ENCODE measurements at regions not wholly inside any gene's neighbourhood (a gene's known extent, or its start where the extent isn't known, plus 50 kb on each side); places are given as distances from the start of the nearest gene placed in this dataset.
A peak's percentile ranks its signal among the peaks of the same experiment; 100 is the strongest.

DNA sequence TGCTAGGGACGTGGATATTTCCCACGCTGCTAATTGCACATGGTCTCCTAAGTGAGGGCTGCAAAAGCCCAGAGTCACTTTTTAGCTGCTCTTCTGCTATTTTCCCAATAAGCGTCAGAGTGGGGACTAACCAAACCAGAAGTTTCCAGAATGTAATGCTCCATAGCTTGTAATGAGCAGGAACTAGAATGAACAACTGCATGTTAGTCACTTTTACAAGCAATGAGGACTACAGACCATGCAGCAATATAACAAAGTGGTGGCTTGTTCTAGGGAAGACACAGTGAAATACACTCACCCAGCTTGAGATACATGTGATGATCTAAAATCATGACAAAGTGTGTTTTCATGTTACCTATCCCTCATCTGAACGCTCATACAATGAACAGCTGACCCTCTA, 314.1 kb upstream of the SGK1 start:
- Histone ChIP-seq H3K4me3 (ENCODE audit: low read depth in 1 of 2, low read length in 1 of 2) (no peak overlapping the region), H3K27ac (no peak overlapping the region), H3K27me3 (peaks cover 22% of the 10 kb centered on the region), H3K36me3 (no peaks in the 10 kb centered on the region), H3K4me1 (ENCODE audit: control insufficient read depth in 1 of 2, insufficient read depth in 1 of 2, low read depth in 1 of 2, low read length in 1 of 2) (peaks cover 11 to 16% of the 10 kb centered on the region in 2 experiments), H3K9me3 (no peaks in the 10 kb centered on the region)
- TF ChIP-seq, protein P1, sequence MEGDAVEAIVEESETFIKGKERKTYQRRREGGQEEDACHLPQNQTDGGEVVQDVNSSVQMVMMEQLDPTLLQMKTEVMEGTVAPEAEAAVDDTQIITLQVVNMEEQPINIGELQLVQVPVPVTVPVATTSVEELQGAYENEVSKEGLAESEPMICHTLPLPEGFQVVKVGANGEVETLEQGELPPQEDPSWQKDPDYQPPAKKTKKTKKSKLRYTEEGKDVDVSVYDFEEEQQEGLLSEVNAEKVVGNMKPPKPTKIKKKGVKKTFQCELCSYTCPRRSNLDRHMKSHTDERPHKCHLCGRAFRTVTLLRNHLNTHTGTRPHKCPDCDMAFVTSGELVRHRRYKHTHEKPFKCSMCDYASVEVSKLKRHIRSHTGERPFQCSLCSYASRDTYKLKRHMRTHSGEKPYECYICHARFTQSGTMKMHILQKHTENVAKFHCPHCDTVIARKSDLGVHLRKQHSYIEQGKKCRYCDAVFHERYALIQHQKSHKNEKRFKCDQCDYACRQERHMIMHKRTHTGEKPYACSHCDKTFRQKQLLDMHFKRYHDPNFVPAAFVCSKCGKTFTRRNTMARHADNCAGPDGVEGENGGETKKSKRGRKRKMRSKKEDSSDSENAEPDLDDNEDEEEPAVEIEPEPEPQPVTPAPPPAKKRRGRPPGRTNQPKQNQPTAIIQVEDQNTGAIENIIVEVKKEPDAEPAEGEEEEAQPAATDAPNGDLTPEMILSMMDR (IDR thresholded peaks at IDR 0.05): no peak

DNA sequence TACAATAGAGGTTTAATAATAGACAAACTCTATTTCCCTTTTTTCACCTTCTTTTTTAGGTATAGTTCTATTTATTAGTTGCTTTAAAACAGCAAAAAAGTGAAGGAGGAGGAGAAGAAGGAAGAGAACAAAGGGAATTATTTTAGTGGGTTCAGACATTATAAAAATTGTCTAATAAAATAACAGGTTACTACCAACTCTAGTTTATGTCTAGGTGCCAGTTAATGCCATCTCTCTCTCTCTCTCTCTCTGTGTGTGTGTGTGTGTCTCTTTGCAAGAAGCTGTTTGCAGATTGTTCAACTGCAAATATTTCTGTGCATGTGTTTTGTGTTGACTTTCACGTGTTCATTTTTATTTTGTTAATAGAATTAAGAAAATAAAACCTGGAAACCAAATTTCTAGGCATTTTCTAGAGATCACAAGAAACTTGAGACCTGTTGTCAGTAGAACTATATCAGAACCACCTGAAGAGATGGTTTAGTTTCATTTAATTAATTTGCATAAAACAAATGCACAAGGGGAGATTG, 313.5 kb upstream of the SGK1 start:
- Histone ChIP-seq H3K9me3 (no peaks in the 10 kb centered on the region), H3K36me3 (no peaks in the 10 kb centered on the region), H3K4me1 (ENCODE audit: control insufficient read depth in 1 of 2, insufficient read depth in 1 of 2, low read depth in 1 of 2, low read length in 1 of 2) (peaks cover 11 to 16% of the 10 kb centered on the region in 2 experiments), H3K27ac (no peak overlapping the region), H3K4me3 (ENCODE audit: low read depth in 1 of 2, low read length in 1 of 2) (no peak overlapping the region), H3K27me3 (peaks cover 22% of the 10 kb centered on the region)
- TF ChIP-seq, protein P1 (IDR thresholded peaks at IDR 0.05): no peak

DNA sequence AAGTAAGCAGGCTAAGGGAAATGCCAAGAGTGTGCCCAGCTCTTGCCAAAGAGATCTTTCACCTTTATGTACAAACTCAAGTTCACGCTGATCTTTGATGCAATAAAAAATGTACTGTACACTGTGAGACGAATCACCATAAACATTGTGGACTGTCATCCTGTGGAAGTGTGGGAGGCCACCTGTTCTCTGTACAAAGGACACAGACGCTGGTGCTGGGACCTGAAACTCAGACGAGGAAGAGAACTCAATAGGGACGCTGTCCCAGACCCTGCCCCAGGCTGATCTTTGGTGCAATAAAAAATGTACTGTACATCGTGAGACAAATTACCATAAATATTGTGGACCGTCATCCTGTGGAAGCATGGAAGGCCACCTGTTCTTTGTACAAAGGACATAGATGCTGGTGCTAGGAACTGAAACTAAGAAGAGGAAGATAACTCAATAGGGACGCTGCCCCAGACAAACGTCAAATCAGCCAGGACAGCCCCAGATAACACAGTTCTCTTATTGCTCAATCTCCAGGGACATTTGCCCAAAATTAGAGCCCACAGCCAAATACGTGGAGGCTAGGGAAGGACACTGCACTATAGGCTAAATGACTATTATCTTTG, 312.7 kb upstream of the SGK1 start:
- H3K4me1 ChIP-seq (ENCODE audit: control insufficient read depth in 1 of 2, insufficient read depth in 1 of 2, low read depth in 1 of 2, low read length in 1 of 2): peaks cover 11 to 16% of the 10 kb centered on the region in 2 experiments
- TF ChIP-seq, protein P1 (IDR thresholded peaks at IDR 0.05): no peak
- H3K27me3 ChIP-seq: peaks cover 22% of the 10 kb centered on the region

DNA sequence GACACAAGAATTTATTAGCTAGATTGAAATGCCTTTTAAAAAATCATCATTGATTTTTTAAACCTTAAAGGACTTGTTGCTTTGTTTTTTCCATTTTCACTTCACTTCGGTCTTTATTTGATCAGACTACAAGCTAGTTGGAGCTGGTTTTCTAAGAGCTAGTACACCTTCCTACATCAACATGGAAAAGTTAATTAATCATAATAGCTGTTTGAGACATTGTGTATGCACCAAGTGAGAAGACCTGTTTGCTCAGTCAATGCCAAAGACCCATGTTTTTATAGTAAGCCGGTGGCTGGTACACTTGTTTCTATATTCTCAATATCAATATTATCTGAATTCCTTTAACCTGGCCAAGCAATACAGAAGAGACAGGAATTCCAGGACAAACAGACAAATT, 310.2 kb upstream of the SGK1 start:
- H3K27ac ChIP-seq: no peak overlapping the region
- TF ChIP-seq, protein P1 (IDR thresholded peaks at IDR 0.05): no peak
- H3K4me3 ChIP-seq (ENCODE audit: low read depth in 1 of 2, low read length in 1 of 2): no peak overlapping the region
- peaks cover 21 to 24% of the 10 kb centered on the region in 2 experiments for H3K4me1 ChIP-seq (ENCODE audit: control insufficient read depth in 1 of 2, insufficient read depth in 1 of 2, low read depth in 1 of 2, low read length in 1 of 2)
- H3K27me3 ChIP-seq: peaks cover 22% of the 10 kb centered on the region
- no peaks in the 10 kb centered on the region for H3K36me3 ChIP-seq
- H3K9me3 ChIP-seq: no peaks in the 10 kb centered on the region

More for the DNA sequence above, 312.7 kb upstream of the SGK1 start:
- Histone ChIP-seq H3K36me3 (no peaks in the 10 kb centered on the region), H3K9me3 (no peaks in the 10 kb centered on the region), H3K27ac (no peak overlapping the region), H3K4me3 (ENCODE audit: low read depth in 1 of 2, low read length in 1 of 2) (peak overlapping the region in 1 of 2 experiments; percentile 9)

DNA sequence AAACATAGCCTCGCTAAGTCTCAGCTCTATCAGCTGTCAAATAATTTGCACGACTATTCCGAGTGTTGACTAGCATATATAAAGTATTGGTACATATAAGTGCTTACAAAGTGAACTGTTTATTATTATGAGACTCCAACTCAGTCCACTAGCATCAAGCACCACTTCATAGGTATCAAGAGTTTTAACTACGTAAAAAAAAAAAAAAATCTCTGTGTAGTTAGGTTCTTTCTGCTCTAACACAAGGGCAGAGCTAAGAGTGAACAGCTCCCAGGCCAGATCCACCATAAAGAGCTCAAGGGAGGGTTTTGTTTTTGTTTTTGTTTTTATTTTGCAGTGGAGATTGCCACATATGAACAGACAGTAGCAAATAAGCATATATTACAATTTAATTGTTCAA, 309.8 kb upstream of the SGK1 start:
- peaks cover 17 to 22% of the 10 kb centered on the region in 2 experiments for H3K4me1 ChIP-seq (ENCODE audit: control insufficient read depth in 1 of 2, insufficient read depth in 1 of 2, low read depth in 1 of 2, low read length in 1 of 2)
- H3K27ac ChIP-seq: no peak overlapping the region
- H3K36me3 ChIP-seq: no peaks in the 10 kb centered on the region
- H3K4me3 ChIP-seq (ENCODE audit: low read depth in 1 of 2, low read length in 1 of 2): no peak overlapping the region
- TF ChIP-seq, protein P1 (IDR thresholded peaks at IDR 0.05): no peak
- peaks cover 18% of the 10 kb centered on the region for H3K27me3 ChIP-seq
- no peaks in the 10 kb centered on the region for H3K9me3 ChIP-seq
